CD4-positive, alpha-beta T cell (primary cell): ENCODE measurements at regions not wholly inside any gene's neighbourhood (a gene's known extent, or its start where the extent isn't known, plus 50 kb on each side); places are given as distances from the start of the nearest gene placed in this dataset.

Experiments used
- ATAC-seq: fragments of 200-7000 bp; cut with Tn5 transposase; one replicate; pipeline ENCODE4 v1.10.0; 2022; ENCODE audit warnings: mild to moderate bottlenecking; ENCODE audit not compliant: poor library complexity
- CTCF ChIA-PET: fragments of 350-600 bp; sonication (Branson Sonifier 250); formaldehyde crosslinking; loops from one replicate; lab custom pipeline; 2021; ENCODE audit warnings: antibody characterized with exemption, inconsistent platforms; lab: Charles Lee
- POLR2A ChIA-PET: fragments of 350-600 bp; sonication (Branson Sonifier 250); formaldehyde crosslinking; loops from one replicate; lab custom pipeline; 2021; ENCODE audit warnings: antibody characterized with exemption, inconsistent platforms; lab: Charles Lee
- DNase-seq, 14 experiments: peaks; one replicate each; pipeline ENCODE4 v3.0.0-alpha.2; 2013 to 2020; ENCODE audit warnings: mixed read lengths in 2 of 14
- H3K27ac ChIP-seq, 2 donors: one replicate each; pipeline versions ENCODE4 v1.5.1 to v1.7.0; 2013; ENCODE audit warnings: low read length in 2 of 2, low read depth in 1 of 2, mild to moderate bottlenecking in 1 of 2
- H3K27me3 ChIP-seq, 2 experiments: 1 replicate in 1 of 2; 2 replicates in 1 of 2; pipeline versions ENCODE4 v1.6.1 to v1.7.0; 2013; ENCODE audit warnings: low read length in 2 of 2, control low read depth in 1 of 2, mild to moderate bottlenecking in 1 of 2, moderate library complexity in 1 of 2; ENCODE audit not compliant: insufficient read depth in 2 of 2, control insufficient read depth in 1 of 2
- H3K36me3 ChIP-seq: one replicate; pipeline ENCODE4 v1.6.1; 2013; ENCODE audit warnings: low read length, control low read depth; ENCODE audit not compliant: insufficient read depth
- H3K4me1 ChIP-seq: one replicate; pipeline ENCODE4 v1.6.1; 2013; ENCODE audit warnings: low read length, control low read depth; ENCODE audit not compliant: insufficient read depth
- H3K4me3 ChIP-seq: one replicate; pipeline ENCODE4 v1.5.1; 2013; ENCODE audit warnings: mild to moderate bottlenecking, low read length, moderate library complexity
- H3K9me3 ChIP-seq, 2 experiments: 1 replicate in 1 of 2; 2 replicates in 1 of 2; pipeline versions ENCODE4 v1.6.1 to v1.7.0; 2013; ENCODE audit warnings: low read length in 2 of 2, mild to moderate bottlenecking in 2 of 2, control low read depth in 1 of 2, moderate library complexity in 1 of 2; ENCODE audit not compliant: control insufficient read depth in 1 of 2, insufficient read depth in 1 of 2
- H3K27ac Mint-ChIP-seq: one replicate; pipeline ENCODE4 v1.8.0; 2020; ENCODE audit warnings: mixed read lengths
- H3K27me3 Mint-ChIP-seq: one replicate; pipeline ENCODE4 v1.8.0; 2021; ENCODE audit warnings: mixed read lengths
- H3K36me3 Mint-ChIP-seq: one replicate; pipeline ENCODE4 v1.8.0; 2021; ENCODE audit warnings: low read depth, mixed read lengths
- H3K4me1 Mint-ChIP-seq: one replicate; pipeline ENCODE4 v1.8.0; 2021; ENCODE audit warnings: low read depth, mixed read lengths
- H3K4me3 Mint-ChIP-seq: one replicate; pipeline ENCODE4 v1.8.0; 2020; ENCODE audit warnings: mild to moderate bottlenecking, mixed read lengths
- H3K9me3 Mint-ChIP-seq: one replicate; pipeline ENCODE4 v1.8.0; 2020; ENCODE audit warnings: mixed read lengths
- intact Hi-C, 2 experiments: fragments of 100-400 bp; cut with DNase I in 1 of 2; cut with micrococcal nuclease in 1 of 2; formaldehyde crosslinking; loops; one replicate each; pipeline versions ENCODE4 v1.15.1 to v1.9.0; 2023 to 2025; cut with DNase I, micrococcal nuclease
- TF ChIP-seq, protein P1 (sequence below): fragments of 200-600 bp; IDR thresholded peaks from one replicate; pipeline ENCODE4 v1.8.0; 2022; ENCODE audit warnings: antibody characterized with exemption, mild to moderate bottlenecking

DNA sequence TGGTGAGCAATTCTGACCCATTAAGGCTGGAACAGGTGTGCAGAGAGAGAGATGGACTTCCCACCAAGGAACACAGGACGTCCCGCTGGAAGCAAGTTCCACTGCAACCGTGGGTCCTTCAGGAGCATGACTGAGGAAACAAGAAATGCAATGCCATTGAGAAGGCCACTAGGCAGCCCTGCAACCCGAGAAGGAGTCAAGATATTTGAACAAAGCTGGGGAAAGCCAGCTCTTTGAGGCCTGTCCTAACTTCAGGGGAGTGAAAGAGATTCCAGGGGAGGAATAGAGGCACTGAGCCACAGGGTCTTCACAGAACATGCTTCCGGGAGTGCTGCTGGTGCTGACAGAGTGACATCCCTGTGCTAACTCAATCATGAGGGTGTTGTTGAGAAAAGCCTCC is 153.8 kb upstream of the ZNF236 start:
- Mint-ChIP-seq H3K4me3 (no peak overlapping the region), H3K36me3 (no peaks in the 10 kb centered on the region), H3K27ac (no peak overlapping the region), H3K9me3 (no peaks in the 10 kb centered on the region), H3K4me1 (no peaks in the 10 kb centered on the region), H3K27me3 (peaks cover 17% of the 10 kb centered on the region)
- ATAC-seq (no peak), DNase-seq (no peak)
- TF ChIP-seq, protein P1, sequence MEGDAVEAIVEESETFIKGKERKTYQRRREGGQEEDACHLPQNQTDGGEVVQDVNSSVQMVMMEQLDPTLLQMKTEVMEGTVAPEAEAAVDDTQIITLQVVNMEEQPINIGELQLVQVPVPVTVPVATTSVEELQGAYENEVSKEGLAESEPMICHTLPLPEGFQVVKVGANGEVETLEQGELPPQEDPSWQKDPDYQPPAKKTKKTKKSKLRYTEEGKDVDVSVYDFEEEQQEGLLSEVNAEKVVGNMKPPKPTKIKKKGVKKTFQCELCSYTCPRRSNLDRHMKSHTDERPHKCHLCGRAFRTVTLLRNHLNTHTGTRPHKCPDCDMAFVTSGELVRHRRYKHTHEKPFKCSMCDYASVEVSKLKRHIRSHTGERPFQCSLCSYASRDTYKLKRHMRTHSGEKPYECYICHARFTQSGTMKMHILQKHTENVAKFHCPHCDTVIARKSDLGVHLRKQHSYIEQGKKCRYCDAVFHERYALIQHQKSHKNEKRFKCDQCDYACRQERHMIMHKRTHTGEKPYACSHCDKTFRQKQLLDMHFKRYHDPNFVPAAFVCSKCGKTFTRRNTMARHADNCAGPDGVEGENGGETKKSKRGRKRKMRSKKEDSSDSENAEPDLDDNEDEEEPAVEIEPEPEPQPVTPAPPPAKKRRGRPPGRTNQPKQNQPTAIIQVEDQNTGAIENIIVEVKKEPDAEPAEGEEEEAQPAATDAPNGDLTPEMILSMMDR = no peak
- ChIA-PET POLR2A (no interaction called here), CTCF (no interaction called here)
- H3K9me3 ChIP-seq = no peaks in the 10 kb centered on the region
- H3K36me3 ChIP-seq = no peaks in the 10 kb centered on the region
- no peaks in the 10 kb centered on the region for H3K4me1 ChIP-seq
- H3K27ac ChIP-seq = no peak overlapping the region
- H3K27me3 ChIP-seq = peaks cover 0 to 2% of the 10 kb centered on the region in 2 experiments
- intact Hi-C loops = no loop called here
- no peak overlapping the region for H3K4me3 ChIP-seq

DNA sequence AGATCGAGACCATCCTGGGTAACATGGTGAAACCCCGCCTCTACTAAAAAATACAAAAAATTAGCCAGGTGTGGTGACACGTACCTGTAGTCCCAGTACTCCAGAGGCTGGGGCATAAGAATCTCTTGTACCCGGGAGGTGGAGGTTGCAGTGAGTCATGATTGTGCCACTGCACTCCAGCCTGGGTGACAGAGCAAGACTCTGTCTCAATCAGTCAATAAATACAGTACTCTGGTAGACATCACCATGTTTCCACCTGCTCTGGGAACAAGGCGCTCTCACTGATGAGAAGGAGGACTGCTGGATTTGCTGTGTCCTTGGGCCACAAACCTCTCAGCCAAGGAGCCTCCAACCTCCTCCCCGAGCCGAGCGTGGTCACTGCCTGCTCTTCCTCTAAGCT is 154.2 kb upstream of the ZNF236 start:
- Mint-ChIP-seq H3K36me3 (no peaks in the 10 kb centered on the region), H3K27me3 (peaks cover 20% of the 10 kb centered on the region), H3K9me3 (no peaks in the 10 kb centered on the region), H3K27ac (no peak overlapping the region), H3K4me3 (no peak overlapping the region), H3K4me1 (no peaks in the 10 kb centered on the region)
- Histone ChIP-seq H3K27ac (no peak overlapping the region), H3K4me1 (no peaks in the 10 kb centered on the region), H3K4me3 (no peak overlapping the region), H3K9me3 (no peaks in the 10 kb centered on the region), H3K27me3 (peaks cover 0 to 2% of the 10 kb centered on the region in 2 experiments), H3K36me3 (no peaks in the 10 kb centered on the region)
- ChIA-PET POLR2A (no interaction called here), CTCF (no interaction called here)
- DNase-seq (no peak), ATAC-seq (no peak)
- TF ChIP-seq, protein P1 = no peak
- intact Hi-C loops = no loop called here

DNA sequence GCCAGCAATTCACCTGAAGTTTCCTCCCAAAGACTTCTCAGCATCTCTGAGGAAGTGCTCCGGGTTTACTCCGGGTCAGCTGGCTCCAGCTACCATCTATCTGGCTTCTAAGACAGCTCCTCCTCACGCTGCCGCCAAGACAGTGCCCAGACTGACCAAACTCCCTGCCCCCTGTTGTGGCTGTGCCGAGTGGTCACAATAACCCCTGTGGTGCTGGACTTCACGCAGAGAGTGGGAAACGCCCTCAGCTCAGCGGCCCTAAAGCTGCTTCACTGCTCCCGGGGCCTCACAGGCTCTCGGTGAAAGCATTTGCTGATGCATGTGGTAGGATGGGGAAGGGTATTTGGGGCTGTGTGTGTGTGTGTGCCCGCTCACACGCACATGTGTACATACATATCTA is 154.8 kb upstream of the ZNF236 start:
- ATAC-seq (no peak), DNase-seq (no peak)
- Histone ChIP-seq H3K27me3 (peaks cover 0 to 2% of the 10 kb centered on the region in 2 experiments), H3K4me1 (no peaks in the 10 kb centered on the region), H3K4me3 (no peak overlapping the region), H3K36me3 (no peaks in the 10 kb centered on the region), H3K9me3 (no peaks in the 10 kb centered on the region), H3K27ac (no peak overlapping the region)
- TF ChIP-seq, protein P1 = no peak
- intact Hi-C loops = no loop called here
- Mint-ChIP-seq H3K27me3 (peaks cover 20% of the 10 kb centered on the region), H3K4me1 (no peaks in the 10 kb centered on the region), H3K36me3 (no peaks in the 10 kb centered on the region), H3K27ac (no peak overlapping the region), H3K9me3 (no peaks in the 10 kb centered on the region), H3K4me3 (no peak overlapping the region)
- POLR2A ChIA-PET = no interaction called here
- CTCF ChIA-PET = no interaction called here
